ENCODE measurements at regions not wholly inside any gene's neighbourhood (a gene's known extent, or its start where the extent isn't known, plus 50 kb on each side); places are given as distances from the start of the nearest gene placed in this dataset.
"Not testable (repeated sequence)": the region's sequence is repeated elsewhere in the genome, so short reads cannot be mapped to it uniquely, and the experiment has no call there.

DNA sequence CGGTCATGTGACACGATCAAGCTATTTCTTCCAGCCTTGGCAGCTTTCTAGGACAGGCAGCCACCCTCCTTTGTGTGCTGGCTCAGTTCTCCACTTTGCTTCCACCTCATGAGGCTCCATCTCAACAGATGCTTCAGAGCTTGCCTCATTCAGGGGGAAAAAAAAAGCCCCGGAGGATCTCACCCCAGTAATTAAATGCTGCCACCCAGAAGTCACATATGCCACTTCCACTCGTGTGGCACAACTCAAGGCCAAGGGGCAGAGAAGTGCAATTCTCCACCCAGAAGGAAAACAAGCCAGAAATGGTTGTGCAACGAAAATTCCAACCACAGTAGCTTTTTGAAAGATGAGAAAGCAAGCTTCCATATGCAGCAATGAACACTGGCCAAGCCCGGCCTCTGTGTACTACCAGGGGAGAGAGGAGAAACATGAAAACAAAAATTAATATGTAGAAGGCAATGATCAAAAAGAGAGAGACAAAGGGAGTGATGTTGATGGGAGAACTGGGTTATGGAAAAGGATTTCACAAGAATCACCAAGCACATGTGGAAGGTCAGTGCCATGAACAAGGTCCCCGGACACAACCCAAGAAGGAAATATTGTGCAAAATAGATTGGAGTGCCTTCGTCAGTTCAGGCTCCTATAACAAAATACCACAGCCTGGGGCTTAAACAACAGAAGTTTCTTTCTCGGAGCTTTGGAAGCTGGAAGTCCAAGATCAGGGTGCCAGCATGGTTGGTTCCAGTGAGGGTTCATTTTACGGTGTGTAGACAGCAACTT lies 113.3 kb upstream of the RRN3 start:
- H3K9ac ChIP-seq (ENCODE audit: control insufficient read depth, insufficient read depth, low read length); H3K4me3 ChIP-seq; SMC1A ChIA-PET (ENCODE audit: uncharacterized antibody, unreplicated experiment); POLR2A ChIA-PET; H3K79me2 ChIP-seq (ENCODE audit: control insufficient read depth, insufficient read depth, low read length); DNase-seq (ENCODE audit: low read depth, low spot score); H3K36me3 ChIP-seq (ENCODE audit: control insufficient read depth in 2 of 2, insufficient read depth in 2 of 2, low read length in 1 of 2); intact Hi-C loops (cut with micrococcal nuclease; ENCODE audit: unreplicated experiment); BruUV-seq (replicated peaks); H3K4me2 ChIP-seq (ENCODE audit: control insufficient read depth, insufficient read depth); H3K4me1 ChIP-seq (ENCODE audit: control insufficient read depth, insufficient read depth, low read length); FAIRE-seq; ATAC-seq; H3K27ac ChIP-seq (ENCODE audit: control insufficient read depth, insufficient read depth); H3K27me3 ChIP-seq (replicated peaks in 1 of 2; ENCODE audit: control insufficient read depth in 2 of 2, insufficient read depth in 2 of 2, low read length in 1 of 2); H2AFZ ChIP-seq (ENCODE audit: control insufficient read depth, low read depth, low read length); in situ Hi-C loops (cut with MboI); H4K20me1 ChIP-seq (ENCODE audit: control insufficient read depth, insufficient read depth); CTCF ChIA-PET; RAD21 ChIA-PET (ENCODE audit: unreplicated experiment); H3K9me3 ChIP-seq (replicated peaks; ENCODE audit: control insufficient read depth, insufficient read depth, low read length): not testable (repeated sequence)
- WGBS (ENCODE audit: insufficient coverage, insufficient replicate concordance, low lambda C conversion rate, missing lambda C conversion rate): 8% methylated on average over 6 of the region's 10 CpGs

DNA sequence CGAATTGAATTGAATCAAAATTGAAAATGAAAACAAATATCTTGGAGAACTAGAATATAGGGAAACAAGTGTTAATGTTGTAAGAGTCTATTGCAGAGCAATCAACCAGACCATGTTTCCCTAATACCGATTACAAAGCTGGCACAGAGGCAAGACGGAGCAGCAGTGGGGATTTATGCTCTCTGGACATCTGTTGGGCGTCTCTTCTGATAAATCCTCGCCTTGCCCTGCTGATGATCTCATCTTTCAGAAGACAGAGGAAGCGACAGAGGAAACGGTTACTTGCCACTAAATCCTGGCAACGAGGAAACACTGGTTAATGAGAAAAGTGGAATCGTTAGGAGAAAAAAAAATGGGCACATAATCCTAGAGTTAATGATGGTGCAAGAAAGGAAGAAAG lies 112.4 kb upstream of the RRN3 start:
- H3K9me3 ChIP-seq (replicated peaks; ENCODE audit: control insufficient read depth, insufficient read depth, low read length); RAD21 ChIA-PET (ENCODE audit: unreplicated experiment); FAIRE-seq; H3K27ac ChIP-seq (ENCODE audit: control insufficient read depth, insufficient read depth); in situ Hi-C loops (cut with MboI); H3K4me2 ChIP-seq (ENCODE audit: control insufficient read depth, insufficient read depth); SMC1A ChIA-PET (ENCODE audit: uncharacterized antibody, unreplicated experiment); H4K20me1 ChIP-seq (ENCODE audit: control insufficient read depth, insufficient read depth); H2AFZ ChIP-seq (ENCODE audit: control insufficient read depth, low read depth, low read length); CTCF ChIA-PET; H3K4me3 ChIP-seq; POLR2A ChIA-PET; DNase-seq (ENCODE audit: low read depth, low spot score); ATAC-seq; intact Hi-C loops (cut with micrococcal nuclease; ENCODE audit: unreplicated experiment); H3K36me3 ChIP-seq (ENCODE audit: control insufficient read depth in 2 of 2, insufficient read depth in 2 of 2, low read length in 1 of 2); H3K9ac ChIP-seq (ENCODE audit: control insufficient read depth, insufficient read depth, low read length); H3K4me1 ChIP-seq (ENCODE audit: control insufficient read depth, insufficient read depth, low read length); BruUV-seq (replicated peaks); H3K27me3 ChIP-seq (replicated peaks in 1 of 2; ENCODE audit: control insufficient read depth in 2 of 2, insufficient read depth in 2 of 2, low read length in 1 of 2); H3K79me2 ChIP-seq (ENCODE audit: control insufficient read depth, insufficient read depth, low read length): not testable (repeated sequence)
- WGBS (ENCODE audit: insufficient coverage, insufficient replicate concordance, low lambda C conversion rate, missing lambda C conversion rate): 0% methylated on average over 2 of the region's 9 CpGs

DNA sequence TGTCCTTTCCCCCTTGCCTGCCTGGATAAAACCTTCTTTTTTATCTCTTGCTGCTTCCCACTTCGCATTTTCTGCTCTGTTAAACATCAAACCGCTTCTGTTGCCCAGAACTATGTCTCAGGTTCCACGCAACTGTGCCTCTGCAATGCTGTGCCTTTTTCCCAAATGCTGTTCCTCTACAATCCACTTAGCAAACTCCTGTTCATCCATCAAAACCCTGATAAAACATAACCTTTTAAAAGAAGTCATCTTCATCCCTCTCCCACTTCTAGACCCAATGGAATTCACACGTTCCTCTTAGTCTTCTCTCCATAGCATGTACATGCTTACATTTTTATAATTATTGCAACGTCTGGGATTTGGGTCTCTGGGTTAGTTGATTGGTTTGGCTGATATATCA lies 111.9 kb upstream of the RRN3 start:
- BruUV-seq (replicated peaks); FAIRE-seq; RAD21 ChIA-PET (ENCODE audit: unreplicated experiment); SMC1A ChIA-PET (ENCODE audit: uncharacterized antibody, unreplicated experiment); in situ Hi-C loops (cut with MboI); DNase-seq (ENCODE audit: low read depth, low spot score); H3K27ac ChIP-seq (ENCODE audit: control insufficient read depth, insufficient read depth); CTCF ChIA-PET; H3K36me3 ChIP-seq (ENCODE audit: control insufficient read depth in 2 of 2, insufficient read depth in 2 of 2, low read length in 1 of 2); POLR2A ChIA-PET; H3K9ac ChIP-seq (ENCODE audit: control insufficient read depth, insufficient read depth, low read length); H3K4me2 ChIP-seq (ENCODE audit: control insufficient read depth, insufficient read depth); H3K4me3 ChIP-seq; intact Hi-C loops (cut with micrococcal nuclease; ENCODE audit: unreplicated experiment); ATAC-seq; H3K4me1 ChIP-seq (ENCODE audit: control insufficient read depth, insufficient read depth, low read length); H2AFZ ChIP-seq (ENCODE audit: control insufficient read depth, low read depth, low read length); H3K27me3 ChIP-seq (replicated peaks in 1 of 2; ENCODE audit: control insufficient read depth in 2 of 2, insufficient read depth in 2 of 2, low read length in 1 of 2); H4K20me1 ChIP-seq (ENCODE audit: control insufficient read depth, insufficient read depth); H3K9me3 ChIP-seq (replicated peaks; ENCODE audit: control insufficient read depth, insufficient read depth, low read length); H3K79me2 ChIP-seq (ENCODE audit: control insufficient read depth, insufficient read depth, low read length): not testable (repeated sequence)
- WGBS (ENCODE audit: insufficient coverage, insufficient replicate concordance, low lambda C conversion rate, missing lambda C conversion rate): 35% methylated on average over 3 of the region's 5 CpGs

DNA sequence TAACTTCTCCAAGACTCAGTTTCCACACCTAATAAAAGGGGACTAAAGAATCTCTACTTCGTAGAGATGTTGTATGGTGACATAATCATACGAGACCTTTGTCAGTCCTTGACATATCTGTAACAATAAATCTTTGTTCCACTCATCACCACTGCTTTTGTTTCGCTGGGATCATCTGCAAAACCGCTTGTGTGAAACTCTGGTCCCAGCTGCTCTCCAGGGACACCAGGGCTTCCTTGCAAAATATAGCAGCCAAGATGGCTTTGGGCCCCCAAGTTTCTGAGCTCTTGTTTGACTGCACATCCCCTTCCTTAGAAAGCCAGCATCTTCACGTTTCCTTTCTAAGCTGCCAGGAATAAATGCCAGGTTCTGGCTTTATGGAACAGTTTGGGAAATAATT lies 110.5 kb upstream of the RRN3 start:
- BruUV-seq (replicated peaks); SMC1A ChIA-PET (ENCODE audit: uncharacterized antibody, unreplicated experiment); H3K4me3 ChIP-seq; DNase-seq (ENCODE audit: low read depth, low spot score); H3K9me3 ChIP-seq (replicated peaks; ENCODE audit: control insufficient read depth, insufficient read depth, low read length); intact Hi-C loops (cut with micrococcal nuclease; ENCODE audit: unreplicated experiment); H3K27ac ChIP-seq (ENCODE audit: control insufficient read depth, insufficient read depth); H3K4me1 ChIP-seq (ENCODE audit: control insufficient read depth, insufficient read depth, low read length); H4K20me1 ChIP-seq (ENCODE audit: control insufficient read depth, insufficient read depth); ATAC-seq; POLR2A ChIA-PET; H3K36me3 ChIP-seq (ENCODE audit: control insufficient read depth in 2 of 2, insufficient read depth in 2 of 2, low read length in 1 of 2); RAD21 ChIA-PET (ENCODE audit: unreplicated experiment); H3K4me2 ChIP-seq (ENCODE audit: control insufficient read depth, insufficient read depth); CTCF ChIA-PET; H3K27me3 ChIP-seq (replicated peaks in 1 of 2; ENCODE audit: control insufficient read depth in 2 of 2, insufficient read depth in 2 of 2, low read length in 1 of 2); H2AFZ ChIP-seq (ENCODE audit: control insufficient read depth, low read depth, low read length); FAIRE-seq; H3K9ac ChIP-seq (ENCODE audit: control insufficient read depth, insufficient read depth, low read length); in situ Hi-C loops (cut with MboI); H3K79me2 ChIP-seq (ENCODE audit: control insufficient read depth, insufficient read depth, low read length): not testable (repeated sequence)
- 6% methylated on average over 4 of the region's 5 CpGs for WGBS (ENCODE audit: insufficient coverage, insufficient replicate concordance, low lambda C conversion rate, missing lambda C conversion rate)

Data from GM12878 (cell line).